ENCODE measurements at regions not wholly inside any gene's neighbourhood (a gene's known extent, or its start where the extent isn't known, plus 50 kb on each side); places are given as distances from the start of the nearest gene placed in this dataset.
"Not testable (repeated sequence)": the region's sequence is repeated elsewhere in the genome, so short reads cannot be mapped to it uniquely, and the experiment has no call there.

DNA sequence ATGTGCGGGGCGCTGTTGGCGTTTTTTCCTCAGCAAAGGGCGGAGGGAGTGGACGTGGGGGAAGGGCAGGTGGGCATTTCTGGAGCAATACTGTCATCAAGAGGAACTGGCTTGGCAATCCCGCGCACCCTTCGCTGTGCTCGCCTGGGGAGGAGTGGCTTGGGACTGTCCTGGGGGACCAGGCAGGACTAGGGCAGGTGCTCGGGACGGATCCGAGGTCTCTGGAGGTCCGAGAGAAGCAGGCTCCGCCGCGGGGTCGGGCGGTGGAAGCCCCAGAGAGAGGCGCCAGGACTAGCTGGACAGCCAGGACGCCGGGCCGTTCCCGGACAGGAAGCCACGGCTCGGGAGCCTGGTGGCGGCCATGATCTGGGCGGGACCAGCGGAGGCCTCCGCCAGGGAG is 282.5 kb upstream of the AGTR2 start (continued):
- peak; percentile 71; the same call in 1 of the 2 replicates for TF ChIP-seq CAMTA2 (CRISPR knock-in tag; IDR thresholded peaks at IDR 0.05; ENCODE audit: borderline replicate concordance)
- TF ChIP-seq, protein P1, sequence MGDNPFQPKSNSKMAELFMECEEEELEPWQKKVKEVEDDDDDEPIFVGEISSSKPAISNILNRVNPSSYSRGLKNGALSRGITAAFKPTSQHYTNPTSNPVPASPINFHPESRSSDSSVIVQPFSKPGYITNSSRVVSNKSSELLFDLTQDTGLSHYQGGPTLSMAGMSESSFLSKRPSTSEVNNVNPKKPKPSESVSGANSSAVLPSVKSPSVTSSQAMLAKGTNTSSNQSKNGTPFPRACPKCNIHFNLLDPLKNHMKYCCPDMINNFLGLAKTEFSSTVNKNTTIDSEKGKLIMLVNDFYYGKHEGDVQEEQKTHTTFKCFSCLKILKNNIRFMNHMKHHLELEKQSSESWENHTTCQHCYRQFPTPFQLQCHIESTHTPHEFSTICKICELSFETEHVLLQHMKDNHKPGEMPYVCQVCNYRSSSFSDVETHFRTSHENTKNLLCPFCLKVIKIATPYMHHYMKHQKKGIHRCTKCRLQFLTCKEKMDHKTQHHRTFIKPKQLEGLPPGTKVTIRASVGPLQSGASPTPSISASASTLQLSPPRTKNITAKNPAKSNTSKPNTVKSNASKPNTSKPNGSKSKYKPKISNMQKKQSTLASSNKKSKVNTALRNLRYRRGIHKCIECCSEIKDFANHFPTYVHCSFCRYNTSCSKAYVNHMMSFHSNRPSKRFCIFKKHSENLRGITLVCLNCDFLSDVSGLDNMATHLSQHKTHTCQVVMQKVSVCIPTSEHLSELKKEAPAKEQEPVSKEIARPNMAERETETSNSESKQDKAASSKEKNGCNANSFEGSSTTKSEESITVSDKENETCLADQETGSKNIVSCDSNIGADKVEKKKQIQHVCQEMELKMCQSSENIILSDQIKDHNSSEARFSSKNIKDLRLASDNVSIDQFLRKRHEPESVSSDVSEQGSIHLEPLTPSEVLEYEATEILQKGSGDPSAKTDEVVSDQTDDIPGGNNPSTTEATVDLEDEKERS (CRISPR knock-in tag; IDR thresholded peaks at IDR 0.05), result peak; percentile 46; the same call in 1 of the 2 replicates
- TF ChIP-seq ZNF510 (CRISPR knock-in tag; IDR thresholded peaks at IDR 0.05; ENCODE audit: low read depth), result peak; percentile 51; the same call in 1 of the 2 replicates
- TF ChIP-seq MAZ (IDR thresholded peaks at IDR 0.05; ENCODE audit: borderline replicate concordance, low read depth, low read length), result not testable (repeated sequence)
- peak; percentile 63; the same call in 1 of the 2 replicates for TF ChIP-seq MAZ (CRISPR knock-in tag; IDR thresholded peaks at IDR 0.05; ENCODE audit: low read depth)
- 0 out of 2 replicates have a peak, but pooled peaks have one; percentile 49 for TF ChIP-seq GTF3A (CRISPR knock-in tag; conservative IDR thresholded peaks at IDR 0.05)
- TF ChIP-seq, protein P2, sequence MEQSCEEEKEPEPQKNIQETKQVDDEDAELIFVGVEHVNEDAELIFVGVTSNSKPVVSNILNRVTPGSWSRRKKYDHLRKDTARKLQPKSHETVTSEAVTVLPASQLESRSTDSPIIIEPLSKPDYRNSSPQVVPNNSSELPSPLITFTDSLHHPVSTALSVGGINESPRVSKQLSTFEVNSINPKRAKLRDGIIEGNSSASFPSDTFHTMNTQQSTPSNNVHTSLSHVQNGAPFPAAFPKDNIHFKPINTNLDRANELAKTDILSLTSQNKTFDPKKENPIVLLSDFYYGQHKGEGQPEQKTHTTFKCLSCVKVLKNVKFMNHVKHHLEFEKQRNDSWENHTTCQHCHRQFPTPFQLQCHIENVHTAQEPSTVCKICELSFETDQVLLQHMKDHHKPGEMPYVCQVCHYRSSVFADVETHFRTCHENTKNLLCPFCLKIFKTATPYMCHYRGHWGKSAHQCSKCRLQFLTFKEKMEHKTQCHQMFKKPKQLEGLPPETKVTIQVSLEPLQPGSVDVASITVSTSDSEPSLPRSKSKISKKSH (CRISPR knock-in tag; IDR thresholded peaks at IDR 0.05; ENCODE audit: borderline replicate concordance), result peak; percentile 95
- 0 out of 2 replicates have a peak, but pooled peaks have one; percentile 8 for TF ChIP-seq ZNF331 (CRISPR knock-in tag; IDR thresholded peaks at IDR 0.05)
- TF ChIP-seq ETV6 (CRISPR knock-in tag; conservative IDR thresholded peaks at IDR 0.05), result 0 out of 2 replicates have a peak, but pooled peaks have one; percentile 33
- TF ChIP-seq, protein P3, sequence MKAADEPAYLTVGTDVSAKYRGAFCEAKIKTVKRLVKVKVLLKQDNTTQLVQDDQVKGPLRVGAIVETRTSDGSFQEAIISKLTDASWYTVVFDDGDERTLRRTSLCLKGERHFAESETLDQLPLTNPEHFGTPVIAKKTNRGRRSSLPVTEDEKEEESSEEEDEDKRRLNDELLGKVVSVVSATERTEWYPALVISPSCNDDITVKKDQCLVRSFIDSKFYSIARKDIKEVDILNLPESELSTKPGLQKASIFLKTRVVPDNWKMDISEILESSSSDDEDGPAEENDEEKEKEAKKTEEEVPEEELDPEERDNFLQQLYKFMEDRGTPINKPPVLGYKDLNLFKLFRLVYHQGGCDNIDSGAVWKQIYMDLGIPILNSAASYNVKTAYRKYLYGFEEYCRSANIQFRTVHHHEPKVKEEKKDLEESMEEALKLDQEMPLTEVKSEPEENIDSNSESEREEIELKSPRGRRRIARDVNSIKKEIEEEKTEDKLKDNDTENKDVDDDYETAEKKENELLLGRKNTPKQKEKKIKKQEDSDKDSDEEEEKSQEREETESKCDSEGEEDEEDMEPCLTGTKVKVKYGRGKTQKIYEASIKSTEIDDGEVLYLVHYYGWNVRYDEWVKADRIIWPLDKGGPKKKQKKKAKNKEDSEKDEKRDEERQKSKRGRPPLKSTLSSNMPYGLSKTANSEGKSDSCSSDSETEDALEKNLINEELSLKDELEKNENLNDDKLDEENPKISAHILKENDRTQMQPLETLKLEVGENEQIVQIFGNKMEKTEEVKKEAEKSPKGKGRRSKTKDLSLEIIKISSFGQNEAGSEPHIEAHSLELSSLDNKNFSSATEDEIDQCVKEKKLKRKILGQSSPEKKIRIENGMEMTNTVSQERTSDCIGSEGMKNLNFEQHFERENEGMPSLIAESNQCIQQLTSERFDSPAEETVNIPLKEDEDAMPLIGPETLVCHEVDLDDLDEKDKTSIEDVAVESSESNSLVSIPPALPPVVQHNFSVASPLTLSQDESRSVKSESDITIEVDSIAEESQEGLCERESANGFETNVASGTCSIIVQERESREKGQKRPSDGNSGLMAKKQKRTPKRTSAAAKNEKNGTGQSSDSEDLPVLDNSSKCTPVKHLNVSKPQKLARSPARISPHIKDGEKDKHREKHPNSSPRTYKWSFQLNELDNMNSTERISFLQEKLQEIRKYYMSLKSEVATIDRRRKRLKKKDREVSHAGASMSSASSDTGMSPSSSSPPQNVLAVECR (CRISPR knock-in tag; IDR thresholded peaks at IDR 0.05; ENCODE audit: borderline replicate concordance), result peak; percentile 65; the same call in 1 of the 2 replicates
- TF ChIP-seq ZNF101 (CRISPR knock-in tag; IDR thresholded peaks at IDR 0.05; ENCODE audit: borderline replicate concordance, low read depth), result 0 out of 2 replicates have a peak, but pooled peaks have one; percentile 31
- peak; percentile 49 for TF ChIP-seq STAG1 (CRISPR knock-in tag; IDR thresholded peaks at IDR 0.05)
- TF ChIP-seq, protein P4, sequence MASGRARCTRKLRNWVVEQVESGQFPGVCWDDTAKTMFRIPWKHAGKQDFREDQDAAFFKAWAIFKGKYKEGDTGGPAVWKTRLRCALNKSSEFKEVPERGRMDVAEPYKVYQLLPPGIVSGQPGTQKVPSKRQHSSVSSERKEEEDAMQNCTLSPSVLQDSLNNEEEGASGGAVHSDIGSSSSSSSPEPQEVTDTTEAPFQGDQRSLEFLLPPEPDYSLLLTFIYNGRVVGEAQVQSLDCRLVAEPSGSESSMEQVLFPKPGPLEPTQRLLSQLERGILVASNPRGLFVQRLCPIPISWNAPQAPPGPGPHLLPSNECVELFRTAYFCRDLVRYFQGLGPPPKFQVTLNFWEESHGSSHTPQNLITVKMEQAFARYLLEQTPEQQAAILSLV (CRISPR knock-in tag; IDR thresholded peaks at IDR 0.05; ENCODE audit: borderline replicate concordance), result peak; percentile 83; the same call in 1 of the 2 replicates
- TF ChIP-seq ZNF883 (CRISPR knock-in tag; IDR thresholded peaks at IDR 0.05; ENCODE audit: not compliant biosample characterization), result peak; percentile 83
- TF ChIP-seq, protein P5, sequence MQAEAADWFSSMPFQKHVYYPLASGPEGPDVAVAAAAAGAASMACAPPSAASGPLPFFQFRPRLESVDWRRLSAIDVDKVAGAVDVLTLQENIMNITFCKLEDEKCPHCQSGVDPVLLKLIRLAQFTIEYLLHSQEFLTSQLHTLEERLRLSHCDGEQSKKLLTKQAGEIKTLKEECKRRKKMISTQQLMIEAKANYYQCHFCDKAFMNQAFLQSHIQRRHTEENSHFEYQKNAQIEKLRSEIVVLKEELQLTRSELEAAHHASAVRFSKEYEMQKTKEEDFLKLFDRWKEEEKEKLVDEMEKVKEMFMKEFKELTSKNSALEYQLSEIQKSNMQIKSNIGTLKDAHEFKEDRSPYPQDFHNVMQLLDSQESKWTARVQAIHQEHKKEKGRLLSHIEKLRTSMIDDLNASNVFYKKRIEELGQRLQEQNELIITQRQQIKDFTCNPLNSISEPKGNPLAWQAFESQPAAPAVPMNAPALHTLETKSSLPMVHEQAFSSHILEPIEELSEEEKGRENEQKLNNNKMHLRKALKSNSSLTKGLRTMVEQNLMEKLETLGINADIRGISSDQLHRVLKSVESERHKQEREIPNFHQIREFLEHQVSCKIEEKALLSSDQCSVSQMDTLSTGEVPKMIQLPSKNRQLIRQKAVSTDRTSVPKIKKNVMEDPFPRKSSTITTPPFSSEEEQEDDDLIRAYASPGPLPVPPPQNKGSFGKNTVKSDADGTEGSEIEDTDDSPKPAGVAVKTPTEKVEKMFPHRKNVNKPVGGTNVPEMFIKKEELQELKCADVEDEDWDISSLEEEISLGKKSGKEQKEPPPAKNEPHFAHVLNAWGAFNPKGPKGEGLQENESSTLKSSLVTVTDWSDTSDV (CRISPR knock-in tag; IDR thresholded peaks at IDR 0.05), result peak; percentile 72; the same call in 1 of the 2 replicates
